SK-N-SH treated with all-trans-retinoic acid at 6 μM for 48 hours (cell line): ENCODE measurements at regions not wholly inside any gene's neighbourhood (a gene's known extent, or its start where the extent isn't known, plus 50 kb on each side); places are given as distances from the start of the nearest gene placed in this dataset.

Source experiments
- ATAC-seq: fragments of 200-7000 bp; cut with Tn5 transposase; 3 replicates; pipeline ENCODE4 v1.9.1; 2020; ENCODE audit warnings: mild to moderate bottlenecking, moderate library complexity
- BACH2 ChIP-seq: fragments of 250-450 bp; sonication (Bioruptor Pico); IDR thresholded peaks from 2 replicates; pipeline ENCODE4 v1.9.0; 2021; ENCODE audit warnings: mild to moderate bottlenecking, borderline replicate concordance
- CREB5 ChIP-seq: fragments of 250-450 bp; sonication (Bioruptor Pico); IDR thresholded peaks from 2 replicates; pipeline ENCODE4 v1.5.1; 2020; ENCODE audit warnings: low read depth, mild to moderate bottlenecking, moderate library complexity
- CSDC2 ChIP-seq: fragments of 250-450 bp; sonication (Bioruptor Pico); IDR thresholded peaks from 2 replicates; pipeline ENCODE4 v1.5.0; 2020; ENCODE audit warnings: mild to moderate bottlenecking, moderate library complexity
- CSRNP3 ChIP-seq: fragments of 250-450 bp; sonication (Bioruptor Pico); IDR thresholded peaks from 2 replicates; pipeline ENCODE4 v1.5.1; 2021; ENCODE audit warnings: mild to moderate bottlenecking, moderate library complexity
- ESRRG ChIP-seq: fragments of 250-450 bp; sonication (Bioruptor Pico); IDR thresholded peaks from 2 replicates; pipeline ENCODE4 v1.6.1; 2021; ENCODE audit warnings: mild to moderate bottlenecking
- GLIS3 ChIP-seq: fragments of 250-450 bp; sonication (Bioruptor Pico); IDR thresholded peaks from 2 replicates; pipeline ENCODE4 v1.5.0; 2020; ENCODE audit warnings: mild to moderate bottlenecking, moderate library complexity
- ISL1 ChIP-seq: fragments of 250-450 bp; sonication (Bioruptor Pico); IDR thresholded peaks from 2 replicates; pipeline ENCODE4 v2.1.2; 2022; ENCODE audit warnings: mild to moderate bottlenecking, moderate library complexity
- PATZ1 ChIP-seq: fragments of 250-450 bp; sonication (Bioruptor Pico); IDR thresholded peaks from 2 replicates; pipeline ENCODE4 v1.8.0; 2020; ENCODE audit warnings: mild to moderate bottlenecking, moderate library complexity, borderline replicate concordance
- POU6F1 ChIP-seq: fragments of 250-450 bp; sonication (Bioruptor Pico); IDR thresholded peaks from 2 replicates; pipeline ENCODE4 v1.8.0; 2021; ENCODE audit warnings: low read depth, mild to moderate bottlenecking, moderate library complexity, borderline replicate concordance
- PPARA ChIP-seq: fragments of 250-450 bp; sonication (Bioruptor Pico); IDR thresholded peaks from 2 replicates; pipeline ENCODE4 v1.5.0; 2020; ENCODE audit warnings: mild to moderate bottlenecking, borderline replicate concordance
- RARB ChIP-seq: fragments of 250-450 bp; sonication (Bioruptor Pico); IDR thresholded peaks from 2 replicates; pipeline ENCODE4 v1.8.0; 2021; ENCODE audit warnings: mild to moderate bottlenecking, moderate library complexity
- SNAI2 ChIP-seq: fragments of 250-450 bp; sonication (Bioruptor Pico); IDR thresholded peaks from 2 replicates; pipeline ENCODE4 v1.5.0; 2020; ENCODE audit warnings: mild to moderate bottlenecking, moderate library complexity
- TCF4 ChIP-seq: fragments of 250-450 bp; sonication (Bioruptor Pico); IDR thresholded peaks from 2 replicates; pipeline ENCODE4 v1.8.0; 2021; ENCODE audit warnings: mild to moderate bottlenecking, moderate library complexity, borderline replicate concordance
- TOX ChIP-seq: fragments of 250-450 bp; sonication (Bioruptor Pico); IDR thresholded peaks from 2 replicates; pipeline ENCODE4 v1.8.0; 2021; ENCODE audit warnings: mild to moderate bottlenecking, moderate library complexity, borderline replicate concordance
- TSHZ2 ChIP-seq: fragments of 250-450 bp; sonication (Bioruptor Pico); IDR thresholded peaks from 2 replicates; pipeline ENCODE4 v1.5.0; 2020; ENCODE audit warnings: mild to moderate bottlenecking, moderate library complexity
- ZC3H10 ChIP-seq: fragments of 250-450 bp; sonication (Bioruptor Pico); IDR thresholded peaks from 2 replicates; pipeline ENCODE4 v1.5.1; 2021; ENCODE audit warnings: mild to moderate bottlenecking, moderate library complexity
- ZFP3 ChIP-seq: fragments of 250-450 bp; sonication (Bioruptor Pico); IDR thresholded peaks from 2 replicates; pipeline ENCODE4 v1.5.0; 2020; ENCODE audit warnings: mild to moderate bottlenecking, moderate library complexity
- ZNF565 ChIP-seq: fragments of 450-650 bp; formaldehyde crosslinking; conservative IDR thresholded peaks from 2 replicates; pipeline ENCODE4 v1.5.0; 2020; ENCODE audit warnings: low read depth, mild to moderate bottlenecking, moderate library complexity
- ZNF70 ChIP-seq: fragments of 450-650 bp; formaldehyde crosslinking; IDR thresholded peaks from 2 replicates; pipeline ENCODE4 v1.5.0; 2020; ENCODE audit warnings: mild to moderate bottlenecking, moderate library complexity
- ZNF8 ChIP-seq: fragments of 450-650 bp; formaldehyde crosslinking; IDR thresholded peaks from 2 replicates; pipeline ENCODE4 v1.5.0; 2020; ENCODE audit warnings: mild to moderate bottlenecking, moderate library complexity

GRCh38 chr6:85241498-85242052 is 208.3 kb upstream of the NT5E start:
- no peak for ATAC-seq
- TF ChIP-seq ZC3H10 (CRISPR knock-in tag) (no peak), ESRRG (CRISPR knock-in tag) (no peak), ISL1 (CRISPR knock-in tag) (no peak)
- TF ChIP-seq, all 23 proteins: peak for 0

GRCh38 chr6:85240787-85241385 is 209.0 kb upstream of the NT5E start:
- ATAC-seq: no peak
- no peak for TF ChIP-seq ZNF70
- TF ChIP-seq TOX (CRISPR knock-in tag): no peak
- TF ChIP-seq POU6F1 (CRISPR knock-in tag): no peak
- TF ChIP-seq ZFP3 (CRISPR knock-in tag): no peak
- TF ChIP-seq ZNF8 (CRISPR knock-in tag): no peak
- TF ChIP-seq ISL1 (CRISPR knock-in tag): no peak
- no peak for TF ChIP-seq TSHZ2 (CRISPR knock-in tag)
- no peak for TF ChIP-seq ESRRG (CRISPR knock-in tag)
- TF ChIP-seq CREB5 (CRISPR knock-in tag): no peak
- no peak for TF ChIP-seq ZC3H10 (CRISPR knock-in tag)
- TF ChIP-seq SNAI2 (CRISPR knock-in tag): no peak
- TF ChIP-seq CSDC2 (CRISPR knock-in tag): no peak
- TF ChIP-seq RARB (CRISPR knock-in tag): no peak

- TF ChIP-seq SNAI2 (CRISPR knock-in tag) (no peak), TSHZ2 (CRISPR knock-in tag) (no peak), PATZ1 (CRISPR knock-in tag) (no peak), ISL1 (CRISPR knock-in tag) (no peak), TOX (CRISPR knock-in tag) (no peak), PPARA (CRISPR knock-in tag) (no peak), BACH2 (CRISPR knock-in tag) (no peak), TCF4 (CRISPR knock-in tag) (no peak), CSRNP3 (CRISPR knock-in tag) (no peak), ZNF565 (CRISPR knock-in tag) (no peak), GLIS3 (CRISPR knock-in tag) (no peak)
- no peak for ATAC-seq
These were observed 212.4 kb upstream of the NT5E start for GRCh38 chr6:85237478-85237877.
